Endothelial cell of umbilical vein (primary cell): ENCODE measurements at regions not wholly inside any gene's neighbourhood (a gene's known extent, or its start where the extent isn't known, plus 50 kb on each side); places are given as distances from the start of the nearest gene placed in this dataset.

Experiments used
- BruUV-seq: library from RNA; stranded (reverse); fragments of 400-500 nt; replicated peaks from 2 replicates; lab custom pipeline; 2021; lab: Mats Ljungman, UMichigan
- CTCF ChIA-PET: fragments of 300-600, 350-600 bp; sonication (Branson Sonifier 250); formaldehyde crosslinking; loops from one replicate; lab custom pipeline; 2021; ENCODE audit warnings: antibody characterized with exemption, inconsistent platforms; lab: Charles Lee
- POLR2A ChIA-PET: fragments of 300-600, 350-600 bp; sonication (Branson Sonifier 250); formaldehyde crosslinking; loops from one replicate; lab custom pipeline; 2021; ENCODE audit warnings: antibody characterized with exemption, inconsistent platforms; lab: Charles Lee
- DNase-seq: peaks from one replicate; pipeline ENCODE4 v3.0.0-alpha.2; 2011; ENCODE audit warnings: low read depth, low spot score
- FAIRE-seq: peaks from 2 replicates; lab custom pipeline; 2011; peaks lifted over from hg19 to GRCh38; lab: Jason Lieb, UNC
- H2AFZ ChIP-seq: 2 replicates; pipeline ENCODE4 v1.6.0; 2012; ENCODE audit warnings: low read depth, low read length, control low read depth, inconsistent platforms
- H3K27ac ChIP-seq: 2 replicates; pipeline ENCODE4 v1.5.1; 2011; ENCODE audit warnings: low read depth, mild to moderate bottlenecking, control low read depth, low read length, moderate library complexity; ENCODE audit not compliant: insufficient read depth
- H3K27me3 ChIP-seq, 2 experiments: 2 replicates each; pipeline versions ENCODE4 v1.6.0 to v1.6.1; 2011; ENCODE audit warnings: low read length in 2 of 2, mixed read lengths in 1 of 2; ENCODE audit not compliant: control insufficient read depth in 2 of 2, insufficient read depth in 2 of 2
- H3K36me3 ChIP-seq, 2 experiments: 2 replicates in 1 of 2; 3 replicates in 1 of 2; pipeline ENCODE4 v1.5.1; 2011; ENCODE audit warnings: low read length in 2 of 2, mild to moderate bottlenecking in 1 of 2, moderate library complexity in 1 of 2; ENCODE audit not compliant: control insufficient read depth in 2 of 2, insufficient read depth in 2 of 2; ENCODE audit errors: extremely low read depth in 1 of 2
- H3K4me1 ChIP-seq: 3 replicates; pipeline ENCODE4 v1.5.1; 2011; ENCODE audit warnings: mild to moderate bottlenecking, low read length; ENCODE audit not compliant: control insufficient read depth, insufficient read depth; ENCODE audit errors: extremely low read depth
- H3K4me2 ChIP-seq: 2 replicates; pipeline ENCODE4 v1.6.1; 2011; ENCODE audit warnings: low read length, control low read depth, mixed read lengths; ENCODE audit not compliant: insufficient read depth
- H3K4me3 ChIP-seq, 3 experiments: fragments of 200-600 bp in 1 of 3; sonication (generic), shearing (Covaris generic) in 1 of 3; replicated peaks in 1 of 3; 2 replicates each; pipeline ENCODE4 v1.5.1; 2011 to 2016; ENCODE audit warnings: control low read depth in 3 of 3, low read length in 3 of 3, mild to moderate bottlenecking in 2 of 3, inconsistent platforms in 1 of 3, low read depth in 1 of 3, moderate library complexity in 1 of 3; ENCODE audit not compliant: insufficient read depth in 1 of 3
- H3K79me2 ChIP-seq: 2 replicates; pipeline ENCODE4 v1.6.0; 2012; ENCODE audit warnings: low read length, inconsistent platforms; ENCODE audit not compliant: control insufficient read depth, insufficient read depth
- H3K9ac ChIP-seq: replicated peaks from 2 replicates; pipeline ENCODE3; 2011; ENCODE audit warnings: low read length, control low read depth; ENCODE audit not compliant: insufficient read depth; ENCODE audit errors: extremely low read depth
- H3K9me1 ChIP-seq: replicated peaks from 3 replicates; pipeline ENCODE4 v1.6.0; 2011; ENCODE audit warnings: mild to moderate bottlenecking, low read length; ENCODE audit not compliant: control insufficient read depth, insufficient read depth; ENCODE audit errors: extremely low read depth
- H3K9me3 ChIP-seq: replicated peaks from 2 replicates; pipeline ENCODE4 v1.5.1; 2012; ENCODE audit warnings: low read length, inconsistent platforms; ENCODE audit not compliant: control insufficient read depth, insufficient read depth
- H4K20me1 ChIP-seq: replicated peaks from 2 replicates; pipeline ENCODE3; 2011; ENCODE audit warnings: mild to moderate bottlenecking, low read length; ENCODE audit not compliant: control insufficient read depth, insufficient read depth; ENCODE audit errors: extremely low read depth
- CTCF ChIP-seq, 2 donors: IDR thresholded peaks; 1 replicate in 1 of 2; 2 replicates in 1 of 2; pipeline ENCODE4 v1.5.1; 2011; ENCODE audit warnings: low read length in 2 of 2, mild to moderate bottlenecking in 2 of 2, moderate library complexity in 2 of 2, control low read depth in 1 of 2, inconsistent platforms in 1 of 2, low read depth in 1 of 2; ENCODE audit not compliant: insufficient read depth in 1 of 2; ENCODE audit errors: extremely low read depth in 1 of 2
- EZH2 ChIP-seq: IDR thresholded peaks from 2 replicates; pipeline ENCODE4 v1.6.1; 2012; ENCODE audit warnings: borderline replicate concordance, low read depth, mild to moderate bottlenecking, moderate library complexity, low read length, inconsistent platforms; ENCODE audit not compliant: severe bottlenecking
- FOS ChIP-seq: IDR thresholded peaks from 2 replicates; pipeline ENCODE4 v1.6.1; 2011; ENCODE audit warnings: mild to moderate bottlenecking, low read length, moderate library complexity, borderline replicate concordance; ENCODE audit not compliant: insufficient read depth
- GATA2 ChIP-seq: IDR thresholded peaks from 2 replicates; pipeline ENCODE4 v1.7.0; 2011; ENCODE audit warnings: low read depth, mild to moderate bottlenecking, moderate library complexity, mixed read lengths, low read length; ENCODE audit not compliant: insufficient read length, insufficient read depth
- JUN ChIP-seq: IDR thresholded peaks from 2 replicates; pipeline ENCODE4 v1.6.1; 2011; ENCODE audit warnings: borderline replicate concordance, low read depth; ENCODE audit not compliant: insufficient read length, insufficient read depth
- MYC ChIP-seq: IDR thresholded peaks from one replicate; pipeline ENCODE4 v1.6.1; 2011; ENCODE audit warnings: mild to moderate bottlenecking, low read depth, low read length
- POLR2A ChIP-seq: IDR thresholded peaks from 2 replicates; pipeline ENCODE4 v1.6.1; 2012; ENCODE audit warnings: low read depth, mild to moderate bottlenecking, control low read depth, low read length
- POLR2AphosphoS5 ChIP-seq: IDR thresholded peaks from 2 replicates; pipeline ENCODE4 v1.6.1; 2012; ENCODE audit warnings: low read depth, mild to moderate bottlenecking, control low read depth, low read length, moderate library complexity; ENCODE audit not compliant: insufficient read depth
- dilution Hi-C: fragments of 300-500 bp; cut with MboI; formaldehyde crosslinking; loops from one replicate; pipeline ENCODE4 v1.15.0; 2019; ENCODE audit warnings: low sequenced_read_pairs; ENCODE audit not compliant: extremely low pct_ligation_motif_present
- intact Hi-C: fragments of 100-400 bp; cut with micrococcal nuclease; formaldehyde crosslinking; loops from one replicate; pipeline ENCODE4 v1.10.0; 2022
- TF ChIP-seq, protein P1 (sequence below): IDR thresholded peaks from 2 replicates; pipeline ENCODE4 v1.6.1; 2011; ENCODE audit not compliant: insufficient read depth, insufficient read length

GRCh38 chr5:84783003-84783402 lies 398.3 kb upstream of the EDIL3 start:
- Histone ChIP-seq H3K27ac (no peak overlapping the region), H3K9ac (no peak overlapping the region), H3K36me3 (no peaks in the 10 kb centered on the region), H3K4me2 (no peak overlapping the region), H2AFZ (no peak overlapping the region), H3K9me1 (no peaks in the 10 kb centered on the region), H3K4me3 (no peak overlapping the region), H3K4me1 (no peaks in the 10 kb centered on the region), H3K9me3 (no peaks in the 10 kb centered on the region), H3K79me2 (no peaks in the 10 kb centered on the region), H4K20me1 (no peaks in the 10 kb centered on the region), H3K27me3 (no peaks in the 10 kb centered on the region)
- dilution Hi-C loops (no loop called here), intact Hi-C loops (no loop called here)
- FAIRE-seq, result no peak
- DNase-seq, result no peak
- ChIA-PET CTCF (no interaction called here), POLR2A (no interaction called here)
- TF ChIP-seq GATA2 (no peak), POLR2AphosphoS5 (no peak), CTCF (IDR thresholded peaks at IDR 0.05; ENCODE audit: extremely low read depth in 1 of 2, insufficient read depth in 1 of 2, low read depth in 1 of 2, low read length in 2 of 2) (no peak), EZH2 (no peak), FOS (no peak), JUN (no peak), MYC (no peak), POLR2A (no peak)
- TF ChIP-seq, protein P1, sequence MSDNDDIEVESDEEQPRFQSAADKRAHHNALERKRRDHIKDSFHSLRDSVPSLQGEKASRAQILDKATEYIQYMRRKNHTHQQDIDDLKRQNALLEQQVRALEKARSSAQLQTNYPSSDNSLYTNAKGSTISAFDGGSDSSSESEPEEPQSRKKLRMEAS, result no peak
- BruUV-seq, result no TSS peak
